ENCODE measurements at regions not wholly inside any gene's neighbourhood (a gene's known extent, or its start where the extent isn't known, plus 50 kb on each side); places are given as distances from the start of the nearest gene placed in this dataset.
"Not testable (repeated sequence)": the region's sequence is repeated elsewhere in the genome, so short reads cannot be mapped to it uniquely, and the experiment has no call there.

GRCh38 chr1:146715054-146715453 is 223.1 kb upstream of the NBPF12 start:
- DNase-seq (ENCODE audit: low read depth, low spot score): not testable (repeated sequence)

GRCh38 chr1:146710838-146711521 is 227.1 kb upstream of the NBPF12 start:
- DNase-seq (ENCODE audit: low read depth, low spot score): not testable (repeated sequence)

- not testable (repeated sequence) for DNase-seq (ENCODE audit: low read depth, low spot score)
Observed at GRCh38 chr1:146709302-146709701, 228.8 kb upstream of the NBPF12 start.

GRCh38 chr1:146704162-146704724 is 233.9 kb upstream of the NBPF12 start:
- DNase-seq (ENCODE audit: low read depth, low spot score): not testable (repeated sequence)

- DNase-seq (ENCODE audit: low read depth, low spot score): not testable (repeated sequence)
Observed at GRCh38 chr1:146701320-146701719, 236.8 kb upstream of the NBPF12 start.

GRCh38 chr1:146695388-146695787 is 242.7 kb upstream of the NBPF12 start:
- not testable (repeated sequence) for DNase-seq (ENCODE audit: low read depth, low spot score)

GRCh38 chr1:146691798-146692197 is 246.3 kb upstream of the NBPF12 start:
- DNase-seq (ENCODE audit: low read depth, low spot score): not testable (repeated sequence)

- DNase-seq (ENCODE audit: low read depth, low spot score): not testable (repeated sequence)
Observed at GRCh38 chr1:146688893-146689292, 249.2 kb upstream of the NBPF12 start.

- DNase-seq (ENCODE audit: low read depth, low spot score): not testable (repeated sequence)
Observed at GRCh38 chr1:146686777-146687366, 251.3 kb upstream of the NBPF12 start.

- not testable (repeated sequence) for DNase-seq (ENCODE audit: low read depth, low spot score)
Observed at GRCh38 chr1:146683126-146683429, 255.0 kb upstream of the NBPF12 start.

- DNase-seq (ENCODE audit: low read depth, low spot score): not testable (repeated sequence)
Observed at GRCh38 chr1:146682227-146683125, 255.6 kb upstream of the NBPF12 start.

- DNase-seq (ENCODE audit: low read depth, low spot score): not testable (repeated sequence)
Observed at GRCh38 chr1:146673729-146674299, 264.3 kb upstream of the NBPF12 start.

GRCh38 chr1:146672608-146673007 is 265.5 kb upstream of the NBPF12 start:
- not testable (repeated sequence) for DNase-seq (ENCODE audit: low read depth, low spot score)

- DNase-seq (ENCODE audit: low read depth, low spot score): not testable (repeated sequence)
Observed at GRCh38 chr1:146671588-146671987, 266.5 kb upstream of the NBPF12 start.

GRCh38 chr1:146670832-146671566 is 267.1 kb upstream of the NBPF12 start:
- DNase-seq (ENCODE audit: low read depth, low spot score): not testable (repeated sequence)

- DNase-seq (ENCODE audit: low read depth, low spot score): not testable (repeated sequence)
Observed at GRCh38 chr1:146666275-146666674, 271.8 kb upstream of the NBPF12 start.

- DNase-seq (ENCODE audit: low read depth, low spot score): not testable (repeated sequence)
Observed at GRCh38 chr1:146660242-146660641, 277.9 kb upstream of the NBPF12 start.

GRCh38 chr1:146656356-146657060 is 281.6 kb upstream of the NBPF12 start:
- not testable (repeated sequence) for DNase-seq (ENCODE audit: low read depth, low spot score)

GRCh38 chr1:146654763-146655162 is 283.4 kb upstream of the NBPF12 start:
- not testable (repeated sequence) for DNase-seq (ENCODE audit: low read depth, low spot score)

GRCh38 chr1:146645978-146646604 is 292.0 kb upstream of the NBPF12 start:
- not testable (repeated sequence) for DNase-seq (ENCODE audit: low read depth, low spot score)

Measured in smooth muscle cell of the brain vasculature (primary cell).